ENCODE measurements at regions not wholly inside any gene's neighbourhood (a gene's known extent, or its start where the extent isn't known, plus 50 kb on each side); places are given as distances from the start of the nearest gene placed in this dataset.

DNA sequence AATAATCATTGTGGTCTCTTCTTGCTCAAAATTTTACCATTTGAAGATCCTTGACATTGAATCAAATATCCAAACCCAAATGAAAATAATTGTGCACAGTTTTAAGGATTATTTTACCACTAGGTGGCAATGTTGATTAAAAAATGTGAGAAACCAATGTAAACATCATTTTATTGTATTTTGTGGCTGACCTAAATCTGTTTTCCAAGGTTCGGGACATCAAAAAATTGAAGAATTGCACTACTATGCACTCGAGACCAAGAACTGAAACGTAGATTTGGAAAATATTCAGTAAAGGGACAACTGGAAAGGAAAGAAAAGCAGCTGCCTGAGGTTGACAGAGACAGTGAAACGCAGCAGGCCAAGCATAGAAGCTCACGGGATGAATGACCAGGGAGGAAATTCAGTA lies 259.3 kb downstream of the SNX13 start:
- no peak for TF ChIP-seq EZH2 (IDR thresholded peaks at IDR 0.05; ENCODE audit: borderline replicate concordance)
- TF ChIP-seq CTCF (IDR thresholded peaks at IDR 0.05; ENCODE audit: poor library complexity), result peak; percentile 48
- no peak for TF ChIP-seq EZH2phosphoT487 (IDR thresholded peaks at IDR 0.05; ENCODE audit: low read depth, severe bottlenecking, unreplicated experiment)
